H1 (cell line): ENCODE measurements at regions not wholly inside any gene's neighbourhood (a gene's known extent, or its start where the extent isn't known, plus 50 kb on each side); places are given as distances from the start of the nearest gene placed in this dataset.

Source experiments
- CTCF ChIA-PET: fragments of 300-600 bp; sonication (Branson Sonifier 250); formaldehyde crosslinking; loops from one replicate; lab custom pipeline; 2021; ENCODE audit not compliant: partially characterized antibody; lab: Charles Lee
- POLR2A ChIA-PET: fragments of 300-600 bp; sonication (Branson Sonifier 250); formaldehyde crosslinking; loops from one replicate; lab custom pipeline; 2021; ENCODE audit warnings: inconsistent platforms; ENCODE audit not compliant: partially characterized antibody; lab: Charles Lee
- DNase-seq, 2 experiments: peaks; one replicate each; pipeline versions ENCODE4 v3.0.0 to v3.0.0-alpha.2; 2010 to 2022; ENCODE audit warnings: low spot score in 2 of 2, low read depth in 1 of 2, mixed read lengths in 1 of 2
- FAIRE-seq: peaks from 2 replicates; lab custom pipeline; 2011; peaks lifted over from hg19 to GRCh38; lab: Jason Lieb, UNC
- H2AFZ ChIP-seq: 2 replicates; pipeline ENCODE4 v1.8.1; 2012; ENCODE audit warnings: low read length, inconsistent platforms
- H2AK5ac ChIP-seq: 2 replicates; pipeline ENCODE4 v1.6.1; 2013; ENCODE audit warnings: low read depth, low read length
- H2BK120ac ChIP-seq: replicated peaks from 2 replicates; pipeline ENCODE3; 2013; ENCODE audit warnings: low read depth, low read length, inconsistent platforms
- H2BK12ac ChIP-seq: 2 replicates; pipeline ENCODE4 v1.6.1; 2013; ENCODE audit warnings: low read depth, low read length
- H2BK15ac ChIP-seq: 2 replicates; pipeline ENCODE4 v1.6.1; 2013; ENCODE audit warnings: low read length
- H2BK20ac ChIP-seq: 2 replicates; pipeline ENCODE4 v1.6.1; 2013; ENCODE audit warnings: low read length
- H2BK5ac ChIP-seq: 2 replicates; pipeline ENCODE4 v1.6.1; 2013; ENCODE audit warnings: low read depth, low read length
- H3K14ac ChIP-seq: 2 replicates; pipeline ENCODE4 v1.6.1; 2013; ENCODE audit warnings: inconsistent platforms; ENCODE audit not compliant: insufficient read length
- H3K18ac ChIP-seq: 2 replicates; pipeline ENCODE4 v1.6.1; 2013; ENCODE audit warnings: low read length; ENCODE audit errors: extremely low read depth
- H3K23ac ChIP-seq: 2 replicates; pipeline ENCODE4 v1.6.1; 2013; ENCODE audit warnings: inconsistent platforms; ENCODE audit not compliant: insufficient read length
- H3K23me2 ChIP-seq: 2 replicates; pipeline ENCODE4 v1.6.1; 2013; ENCODE audit warnings: low read depth, low read length
- H3K27ac ChIP-seq: 2 replicates; pipeline ENCODE4 v1.6.1; 2011; ENCODE audit warnings: low read depth, low read length, inconsistent platforms
- H3K27me3 ChIP-seq, 4 experiments: replicated peaks in 1 of 4; 1 replicate in 1 of 4; 2 replicates in 3 of 4; pipeline versions ENCODE4 v1.6.1 to v1.8.1; 2011 to 2013; ENCODE audit warnings: low read length in 3 of 4, mild to moderate bottlenecking in 3 of 4, inconsistent platforms in 2 of 4, mixed read lengths in 2 of 4, moderate library complexity in 1 of 4; ENCODE audit not compliant: control insufficient read depth in 3 of 4, insufficient read depth in 3 of 4; ENCODE audit errors: extremely low read depth in 1 of 4
- H3K36me3 ChIP-seq, 4 experiments: 2 replicates each; pipeline versions ENCODE4 v1.6.1 to v1.8.1; 2011 to 2013; ENCODE audit warnings: mild to moderate bottlenecking in 4 of 4, low read length in 3 of 4, moderate library complexity in 2 of 4, control low read depth in 1 of 4, inconsistent platforms in 1 of 4; ENCODE audit not compliant: insufficient read depth in 4 of 4, control insufficient read depth in 2 of 4
- H3K4ac ChIP-seq: replicated peaks from 2 replicates; pipeline ENCODE3; 2013; ENCODE audit warnings: low read length, low read depth, mixed read lengths, inconsistent platforms; ENCODE audit not compliant: insufficient read length
- H3K4me1 ChIP-seq, 4 experiments: replicated peaks in 1 of 4; 1 replicate in 1 of 4; 2 replicates in 3 of 4; pipeline versions ENCODE4 v1.6.1 to v1.8.1; 2011 to 2013; ENCODE audit warnings: low read length in 3 of 4, inconsistent platforms in 2 of 4, mixed read lengths in 1 of 4; ENCODE audit not compliant: insufficient read depth in 4 of 4, control insufficient read depth in 3 of 4
- H3K4me2 ChIP-seq, 2 experiments: 2 replicates each; pipeline versions ENCODE4 v1.6.1 to v1.8.1; 2011 to 2013; ENCODE audit warnings: low read depth in 2 of 2, low read length in 2 of 2, control low read depth in 1 of 2, inconsistent platforms in 1 of 2, mild to moderate bottlenecking in 1 of 2; ENCODE audit not compliant: insufficient read depth in 1 of 2
- H3K4me3 ChIP-seq, 4 experiments: fragments of 200-600, 300-600 bp in 1 of 4; sonication (generic), shearing (Covaris generic), sonication (Bioruptor Twin) in 1 of 4; 2 replicates each; pipeline versions ENCODE4 v1.5.1 to v1.8.1; 2011 to 2016; ENCODE audit warnings: low read length in 4 of 4, low read depth in 3 of 4, control low read depth in 2 of 4, inconsistent platforms in 2 of 4, mild to moderate bottlenecking in 2 of 4, mixed read lengths in 1 of 4, moderate library complexity in 1 of 4; ENCODE audit not compliant: insufficient read depth in 2 of 4; ENCODE audit errors: extremely low read depth in 1 of 4
- H3K56ac ChIP-seq: replicated peaks from 2 replicates; pipeline ENCODE3; 2013; ENCODE audit warnings: low read depth, mild to moderate bottlenecking, mixed read lengths, low read length, inconsistent platforms; ENCODE audit not compliant: insufficient read length
- H3K79me1 ChIP-seq: 2 replicates; pipeline ENCODE4 v1.6.1; 2013; ENCODE audit warnings: low read depth, low read length, control low read depth
- H3K79me2 ChIP-seq, 2 experiments: 2 replicates each; pipeline versions ENCODE4 v1.6.1 to v1.8.1; 2012 to 2013; ENCODE audit warnings: low read length in 2 of 2, mild to moderate bottlenecking in 2 of 2, inconsistent platforms in 1 of 2; ENCODE audit not compliant: insufficient read depth in 2 of 2, control insufficient read depth in 1 of 2
- H3K9ac ChIP-seq, 4 experiments: replicated peaks in 1 of 4; 1 replicate in 1 of 4; 2 replicates in 3 of 4; pipeline versions ENCODE4 v1.6.1 to v1.8.1; 2011 to 2013; ENCODE audit warnings: low read depth in 3 of 4, low read length in 3 of 4, control low read depth in 2 of 4, mild to moderate bottlenecking in 2 of 4, moderate library complexity in 2 of 4, inconsistent platforms in 1 of 4; ENCODE audit errors: extremely low read depth in 1 of 4
- H3K9me3 ChIP-seq, 2 experiments: 2 replicates each; pipeline versions ENCODE4 v1.6.1 to v1.8.1; 2012 to 2013; ENCODE audit warnings: mild to moderate bottlenecking in 2 of 2, moderate library complexity in 2 of 2, control low read depth in 1 of 2, inconsistent platforms in 1 of 2, low read depth in 1 of 2, low read length in 1 of 2, mixed read lengths in 1 of 2; ENCODE audit not compliant: insufficient read depth in 2 of 2
- H4K20me1 ChIP-seq, 2 experiments: replicated peaks in 1 of 2; 2 replicates each; pipeline versions ENCODE3 to v1.8.1; 2011 to 2013; ENCODE audit warnings: inconsistent platforms in 2 of 2, low read length in 2 of 2, mild to moderate bottlenecking in 1 of 2; ENCODE audit not compliant: insufficient read depth in 2 of 2, control insufficient read depth in 1 of 2
- H4K5ac ChIP-seq: 2 replicates; pipeline ENCODE4 v1.6.1; 2013; ENCODE audit warnings: low read length, low read depth, mixed read lengths, inconsistent platforms; ENCODE audit not compliant: insufficient read length
- H4K8ac ChIP-seq: 2 replicates; pipeline ENCODE4 v1.8.0; 2013; ENCODE audit warnings: mild to moderate bottlenecking, moderate library complexity, low read length, inconsistent platforms; ENCODE audit not compliant: insufficient read depth; ENCODE audit errors: extremely low read depth
- H4K91ac ChIP-seq: replicated peaks from 2 replicates; pipeline ENCODE3; 2013; ENCODE audit warnings: low read length, mixed read lengths, inconsistent platforms; ENCODE audit not compliant: insufficient read length
- TAF7 ChIP-seq: optimal IDR thresholded peaks from 2 replicates; pipeline ENCODE3; 2011; ENCODE audit warnings: low read depth, mild to moderate bottlenecking, inconsistent platforms, low read length, moderate library complexity, borderline replicate concordance
- TEAD4 ChIP-seq: IDR thresholded peaks from 2 replicates; pipeline ENCODE4 v1.6.1; 2012; ENCODE audit warnings: low read depth, low read length, inconsistent platforms, mixed read lengths
- WGBS, 2 experiments: shearing (Covaris generic) in 1 of 2; methylation state at CpG; one replicate each; pipeline versions ENCODE4 v1.1.6 to v1.1.7; 2013 to 2015; ENCODE audit warnings: low lambda C conversion rate in 2 of 2, mixed read lengths in 2 of 2, inconsistent platforms in 1 of 2, low coverage in 1 of 2, missing lambda C conversion rate in 1 of 2; ENCODE audit not compliant: insufficient replicate concordance in 2 of 2, insufficient coverage in 1 of 2, insufficient read length in 1 of 2; ENCODE audit errors: extremely low coverage in 1 of 2, missing lambda C conversion rate in 1 of 2; 5-methylcytosine and 5-hydroxymethylcytosine counted together

- H3K9ac ChIP-seq, result no peak overlapping the region
- TF ChIP-seq TEAD4 (no peak), TAF7 (no peak)
- WGBS, 2 experiments, result 93% methylated on average over 1 of the region's 1 CpG; no CpG with 5 or more reads in 1 of the 2 experiments
- ChIA-PET POLR2A (no interaction called here), CTCF (no interaction called here)
- H4K91ac ChIP-seq, result no peak overlapping the region
- H3K23ac ChIP-seq, result no peak overlapping the region
- no peak overlapping the region for H3K56ac ChIP-seq
- H2BK5ac ChIP-seq, result no peak overlapping the region
- DNase-seq (no peak), FAIRE-seq (no peak)
- H3K23me2 ChIP-seq, result no peaks in the 10 kb centered on the region
- no peak overlapping the region for H3K18ac ChIP-seq
- H3K4me3 ChIP-seq, result no peak overlapping the region
- H3K9me3 ChIP-seq, result peaks cover 4 to 7% of the 10 kb centered on the region in 2 experiments; a peak in 3 of 4 replicates
- H2BK20ac ChIP-seq, result no peak overlapping the region
- no peak overlapping the region for H4K8ac ChIP-seq
- H3K36me3 ChIP-seq, result no peaks in the 10 kb centered on the region
- H3K4me2 ChIP-seq, result no peak overlapping the region
- H3K4ac ChIP-seq, result no peak overlapping the region
- H3K4me1 ChIP-seq, result no peaks in the 10 kb centered on the region
- no peak overlapping the region for H4K5ac ChIP-seq
- peaks cover 0 to 2% (median 0%) of the 10 kb centered on the region in 4 experiments; a peak in 1 of 7 replicates for H3K27me3 ChIP-seq
- no peaks in the 10 kb centered on the region for H3K79me2 ChIP-seq
- no peak overlapping the region for H2BK120ac ChIP-seq
- no peak overlapping the region for H2AK5ac ChIP-seq
- H2BK12ac ChIP-seq, result no peak overlapping the region
- H3K14ac ChIP-seq, result no peak overlapping the region
- no peaks in the 10 kb centered on the region for H4K20me1 ChIP-seq
- no peak overlapping the region for H3K27ac ChIP-seq
- no peaks in the 10 kb centered on the region for H3K79me1 ChIP-seq
- H2BK15ac ChIP-seq, result no peak overlapping the region
- H2AFZ ChIP-seq, result no peak overlapping the region
Observed at GRCh38 chr20:55229451-55229850, 754.1 kb downstream of the DOK5 start.
